Hepatocyte (in vitro differentiated cells): ENCODE measurements at regions not wholly inside any gene's neighbourhood (a gene's known extent, or its start where the extent isn't known, plus 50 kb on each side); places are given as distances from the start of the nearest gene placed in this dataset.

Source experiments
- DNase-seq: peaks from one replicate; pipeline ENCODE4 v3.0.0-alpha.2; 2016; ENCODE audit warnings: low spot score
- H2AFZ ChIP-seq: fragments of 200-600 bp; sonication (generic); 2 replicates; pipeline ENCODE4 v1.6.0; 2016; ENCODE audit warnings: antibody characterized with exemption, mild to moderate bottlenecking
- H3K27ac ChIP-seq: fragments of 200-600 bp; sonication (generic); 2 replicates; pipeline ENCODE4 v1.5.1; 2016; ENCODE audit warnings: mild to moderate bottlenecking
- H3K27me3 ChIP-seq: fragments of 200-600 bp; sonication (generic); 2 replicates; pipeline ENCODE4 v1.6.1; 2016
- H3K36me3 ChIP-seq: fragments of 200-600 bp; sonication (generic); replicated peaks from 2 replicates; pipeline ENCODE4 v1.5.1; 2016; ENCODE audit warnings: low read depth; ENCODE audit not compliant: insufficient read depth
- H3K4me1 ChIP-seq: fragments of 200-600 bp; sonication (generic); 2 replicates; pipeline ENCODE4 v1.5.1; 2016; ENCODE audit warnings: mild to moderate bottlenecking, moderate library complexity; ENCODE audit not compliant: insufficient read depth
- H3K4me2 ChIP-seq: fragments of 200-600 bp; sonication (generic); 2 replicates; pipeline ENCODE4 v1.6.0; 2016
- H3K4me3 ChIP-seq: fragments of 200-600 bp; sonication (generic); 2 replicates; pipeline ENCODE4 v1.5.1; 2016; ENCODE audit warnings: mild to moderate bottlenecking
- H3K79me2 ChIP-seq: fragments of 200-600 bp; sonication (generic); 2 replicates; pipeline ENCODE4 v1.6.0; 2017; ENCODE audit warnings: mild to moderate bottlenecking
- H3K9me2 ChIP-seq: fragments of 200-600 bp; sonication (generic); replicated peaks from 2 replicates; pipeline ENCODE4 v1.6.0; 2017; ENCODE audit warnings: mild to moderate bottlenecking; ENCODE audit not compliant: insufficient read depth
- H3K9me3 ChIP-seq: fragments of 200-600 bp; sonication (generic); 2 replicates; pipeline ENCODE4 v1.5.1; 2016; ENCODE audit warnings: low read depth, mild to moderate bottlenecking
- H4K20me1 ChIP-seq: fragments of 200-600 bp; sonication (generic); 2 replicates; pipeline ENCODE4 v1.6.0; 2016; ENCODE audit warnings: mild to moderate bottlenecking; ENCODE audit not compliant: insufficient read depth, poor library complexity, severe bottlenecking
- CTCF ChIP-seq: fragments of 200-600 bp; sonication (generic); IDR thresholded peaks from 2 replicates; pipeline ENCODE4 v1.5.1; 2016; ENCODE audit warnings: antibody characterized with exemption, mild to moderate bottlenecking; ENCODE audit not compliant: poor library complexity
- EZH2 ChIP-seq: fragments of 200-600 bp; sonication (generic); IDR thresholded peaks from 2 replicates; pipeline ENCODE4 v1.6.1; 2016; ENCODE audit warnings: antibody characterized with exemption, mild to moderate bottlenecking, borderline replicate concordance
- EZH2phosphoT487 ChIP-seq: fragments of 200-600 bp; sonication (generic); IDR thresholded peaks from one replicate; pipeline ENCODE4 v1.6.1; 2018; ENCODE audit warnings: antibody characterized with exemption, mild to moderate bottlenecking, low read depth, moderate library complexity; ENCODE audit not compliant: unreplicated experiment, severe bottlenecking
- WGBS: methylation state at CpG from one replicate; pipeline ENCODE4 v1.1.6; 2016; ENCODE audit warnings: low lambda C conversion rate; ENCODE audit errors: missing lambda C conversion rate; 5-methylcytosine and 5-hydroxymethylcytosine counted together

GRCh38 chr14:53651096-53651740, 305.4 kb downstream of the BMP4 start:
- no peaks in the 10 kb centered on the region for H3K79me2 ChIP-seq
- H3K27ac ChIP-seq, result no peak overlapping the region
- H3K9me2 ChIP-seq, result no peaks in the 10 kb centered on the region
- H2AFZ ChIP-seq, result no peak overlapping the region
- no peak for DNase-seq
- no peaks in the 10 kb centered on the region for H4K20me1 ChIP-seq
- no peak overlapping the region for H3K4me2 ChIP-seq
- H3K36me3 ChIP-seq, result no peaks in the 10 kb centered on the region
- H3K4me1 ChIP-seq, result no peaks in the 10 kb centered on the region
- H3K9me3 ChIP-seq, result no peaks in the 10 kb centered on the region
- no peak overlapping the region for H3K4me3 ChIP-seq
- TF ChIP-seq EZH2, result no peak
- TF ChIP-seq EZH2phosphoT487, result no peak
- TF ChIP-seq CTCF, result no peak
- 95% methylated on average over 3 of the region's 3 CpGs for WGBS
- no peaks in the 10 kb centered on the region for H3K27me3 ChIP-seq

GRCh38 chr14:53646925-53647324, 309.7 kb downstream of the BMP4 start:
- Histone ChIP-seq H3K27ac (no peak overlapping the region), H3K9me3 (no peaks in the 10 kb centered on the region), H3K4me2 (no peak overlapping the region), H3K9me2 (no peaks in the 10 kb centered on the region), H3K4me3 (no peak overlapping the region), H3K36me3 (no peaks in the 10 kb centered on the region), H4K20me1 (no peaks in the 10 kb centered on the region), H3K79me2 (no peaks in the 10 kb centered on the region), H2AFZ (no peak overlapping the region), H3K4me1 (no peaks in the 10 kb centered on the region), H3K27me3 (no peaks in the 10 kb centered on the region)
- no peak for TF ChIP-seq EZH2phosphoT487
- DNase-seq, result no peak

GRCh38 chr14:53640695-53641094, 315.9 kb downstream of the BMP4 start:
- no peak for DNase-seq
- Histone ChIP-seq H3K9me3 (no peaks in the 10 kb centered on the region), H2AFZ (no peak overlapping the region), H3K4me1 (no peaks in the 10 kb centered on the region), H3K79me2 (no peaks in the 10 kb centered on the region), H3K27ac (no peak overlapping the region), H3K4me2 (no peak overlapping the region), H3K36me3 (no peaks in the 10 kb centered on the region), H3K9me2 (no peaks in the 10 kb centered on the region), H4K20me1 (no peaks in the 10 kb centered on the region), H3K4me3 (no peak overlapping the region), H3K27me3 (no peaks in the 10 kb centered on the region)
- TF ChIP-seq EZH2 (no peak), CTCF (no peak), EZH2phosphoT487 (no peak)
- WGBS, result 74% methylated on average over 4 of the region's 4 CpGs

- WGBS, result 100% methylated on average over 1 of the region's 1 CpG
- H3K9me3 ChIP-seq, result no peaks in the 10 kb centered on the region
Observed at GRCh38 chr14:53638966-53639365, 317.7 kb downstream of the BMP4 start.

More at GRCh38 chr14:53638966-53639365, 317.7 kb downstream of the BMP4 start:
- Histone ChIP-seq H2AFZ (no peak overlapping the region), H3K9me2 (no peaks in the 10 kb centered on the region), H3K27me3 (no peaks in the 10 kb centered on the region), H3K4me2 (no peak overlapping the region), H4K20me1 (no peaks in the 10 kb centered on the region), H3K27ac (no peak overlapping the region), H3K36me3 (no peaks in the 10 kb centered on the region), H3K79me2 (no peaks in the 10 kb centered on the region), H3K4me1 (no peaks in the 10 kb centered on the region), H3K4me3 (no peak overlapping the region)
- no peak for DNase-seq
- TF ChIP-seq EZH2 (no peak), CTCF (no peak), EZH2phosphoT487 (no peak)
